BLaER1 (cell line): ENCODE measurements at regions not wholly inside any gene's neighbourhood (a gene's known extent, or its start where the extent isn't known, plus 50 kb on each side); places are given as distances from the start of the nearest gene placed in this dataset.

Source experiments
- H3K27ac ChIP-seq: shearing (Covaris generic); formaldehyde crosslinking; 2 replicates; pipeline ENCODE4 v1.8.1; 2022
- H3K27me3 ChIP-seq: shearing (Covaris generic); formaldehyde crosslinking; 2 replicates; pipeline ENCODE4 v1.8.1; 2022
- H3K36me3 ChIP-seq: shearing (Covaris generic); formaldehyde crosslinking; 2 replicates; pipeline ENCODE4 v1.8.1; 2022
- H3K4me1 ChIP-seq: shearing (Covaris generic); formaldehyde crosslinking; 2 replicates; pipeline ENCODE4 v1.8.1; 2022
- H3K4me2 ChIP-seq: shearing (Covaris generic); formaldehyde crosslinking; 2 replicates; pipeline ENCODE4 v1.8.1; 2022
- H3K4me3 ChIP-seq: shearing (Covaris generic); formaldehyde crosslinking; 2 replicates; pipeline ENCODE4 v1.8.1; 2022
- H3K9ac ChIP-seq: shearing (Covaris generic); formaldehyde crosslinking; 2 replicates; pipeline ENCODE4 v1.8.1; 2022
- H3K9me3 ChIP-seq: shearing (Covaris generic); formaldehyde crosslinking; 2 replicates; pipeline ENCODE4 v1.8.1; 2022
- H4K20me1 ChIP-seq: shearing (Covaris generic); formaldehyde crosslinking; 2 replicates; pipeline ENCODE4 v1.8.1; 2022
- Cebpa-rat ChIP-seq: shearing (Covaris generic); IDR thresholded peaks from 2 replicates; pipeline ENCODE4 v1.8.1; 2022

- H4K20me1 ChIP-seq: no peaks in the 10 kb centered on the region
- H3K9me3 ChIP-seq: no peaks in the 10 kb centered on the region
- TF ChIP-seq Cebpa-rat: no peak
- H3K4me2 ChIP-seq: no peak overlapping the region
- H3K36me3 ChIP-seq: no peaks in the 10 kb centered on the region
- H3K4me1 ChIP-seq: no peaks in the 10 kb centered on the region
- H3K9ac ChIP-seq: no peak overlapping the region
- no peaks in the 10 kb centered on the region for H3K27me3 ChIP-seq
- H3K27ac ChIP-seq: no peak overlapping the region
- H3K4me3 ChIP-seq: no peak overlapping the region
These were observed 175.5 kb upstream of the RORA start for GRCh38 chr15:61404567-61404966.

- H3K4me3 ChIP-seq: no peak overlapping the region
- TF ChIP-seq Cebpa-rat: no peak
- H3K9me3 ChIP-seq: no peaks in the 10 kb centered on the region
- no peak overlapping the region for H3K4me2 ChIP-seq
- no peaks in the 10 kb centered on the region for H3K4me1 ChIP-seq
- H3K36me3 ChIP-seq: no peaks in the 10 kb centered on the region
- no peak overlapping the region for H3K27ac ChIP-seq
- H4K20me1 ChIP-seq: no peaks in the 10 kb centered on the region
- no peaks in the 10 kb centered on the region for H3K27me3 ChIP-seq
- H3K9ac ChIP-seq: no peak overlapping the region
These were observed 174.8 kb upstream of the RORA start for GRCh38 chr15:61403884-61404283.

- Histone ChIP-seq H4K20me1 (no peaks in the 10 kb centered on the region), H3K36me3 (no peaks in the 10 kb centered on the region), H3K27me3 (no peaks in the 10 kb centered on the region), H3K9me3 (no peaks in the 10 kb centered on the region), H3K27ac (no peak overlapping the region), H3K4me3 (no peak overlapping the region), H3K4me1 (no peaks in the 10 kb centered on the region), H3K9ac (no peak overlapping the region), H3K4me2 (no peak overlapping the region)
- TF ChIP-seq Cebpa-rat: no peak
These were observed 173.0 kb upstream of the RORA start for GRCh38 chr15:61401903-61402698.

- no peaks in the 10 kb centered on the region for H3K36me3 ChIP-seq
- H3K4me3 ChIP-seq: no peak overlapping the region
- no peaks in the 10 kb centered on the region for H3K27me3 ChIP-seq
- no peaks in the 10 kb centered on the region for H4K20me1 ChIP-seq
- no peak overlapping the region for H3K9ac ChIP-seq
- no peaks in the 10 kb centered on the region for H3K4me1 ChIP-seq
- no peak overlapping the region for H3K4me2 ChIP-seq
- TF ChIP-seq Cebpa-rat: no peak
- no peak overlapping the region for H3K27ac ChIP-seq
- H3K9me3 ChIP-seq: no peaks in the 10 kb centered on the region
These were observed 169.2 kb upstream of the RORA start for GRCh38 chr15:61398310-61398709.

GRCh38 chr15:61396235-61396919 lies 167.3 kb upstream of the RORA start:
- H3K27me3 ChIP-seq: no peaks in the 10 kb centered on the region
- H3K9ac ChIP-seq: no peak overlapping the region

GRCh38 chr15:61393949-61394348 lies 164.8 kb upstream of the RORA start:
- no peaks in the 10 kb centered on the region for H3K9me3 ChIP-seq
- H3K9ac ChIP-seq: no peak overlapping the region
- no peaks in the 10 kb centered on the region for H4K20me1 ChIP-seq
- H3K27me3 ChIP-seq: no peaks in the 10 kb centered on the region
- H3K4me3 ChIP-seq: no peak overlapping the region
- no peak overlapping the region for H3K27ac ChIP-seq
- no peak for TF ChIP-seq Cebpa-rat
- no peaks in the 10 kb centered on the region for H3K36me3 ChIP-seq
- no peaks in the 10 kb centered on the region for H3K4me1 ChIP-seq
- H3K4me2 ChIP-seq: 0 out of 2 replicates have a peak overlapping the region, but pooled peaks have one; percentile 5

More at GRCh38 chr15:61396235-61396919, 167.3 kb upstream of the RORA start:
- Histone ChIP-seq H3K36me3 (no peaks in the 10 kb centered on the region), H3K4me3 (no peak overlapping the region), H4K20me1 (no peaks in the 10 kb centered on the region), H3K27ac (no peak overlapping the region), H3K4me1 (no peaks in the 10 kb centered on the region), H3K4me2 (no peak overlapping the region), H3K9me3 (no peaks in the 10 kb centered on the region)
- no peak for TF ChIP-seq Cebpa-rat

GRCh38 chr15:61393524-61393923 lies 164.4 kb upstream of the RORA start:
- Histone ChIP-seq H3K27me3 (no peaks in the 10 kb centered on the region), H3K9ac (no peak overlapping the region), H3K4me3 (no peak overlapping the region), H3K27ac (no peak overlapping the region), H4K20me1 (no peaks in the 10 kb centered on the region), H3K9me3 (no peaks in the 10 kb centered on the region), H3K4me2 (no peak overlapping the region), H3K4me1 (no peaks in the 10 kb centered on the region), H3K36me3 (no peaks in the 10 kb centered on the region)
- TF ChIP-seq Cebpa-rat: no peak

- H3K27ac ChIP-seq: no peak overlapping the region
- no peak overlapping the region for H3K4me3 ChIP-seq
- no peaks in the 10 kb centered on the region for H4K20me1 ChIP-seq
- no peak overlapping the region for H3K4me2 ChIP-seq
- H3K27me3 ChIP-seq: no peaks in the 10 kb centered on the region
- H3K9ac ChIP-seq: no peak overlapping the region
- no peak for TF ChIP-seq Cebpa-rat
- no peaks in the 10 kb centered on the region for H3K9me3 ChIP-seq
- no peaks in the 10 kb centered on the region for H3K4me1 ChIP-seq
- H3K36me3 ChIP-seq: no peaks in the 10 kb centered on the region
These were observed 161.0 kb upstream of the RORA start for GRCh38 chr15:61390138-61390537.

- Histone ChIP-seq H3K9me3 (no peaks in the 10 kb centered on the region), H3K9ac (no peak overlapping the region), H3K27ac (no peak overlapping the region), H4K20me1 (no peaks in the 10 kb centered on the region), H3K27me3 (no peaks in the 10 kb centered on the region), H3K36me3 (no peaks in the 10 kb centered on the region), H3K4me1 (no peaks in the 10 kb centered on the region), H3K4me3 (no peak overlapping the region), H3K4me2 (no peak overlapping the region)
- TF ChIP-seq Cebpa-rat: no peak
These were observed 160.4 kb upstream of the RORA start for GRCh38 chr15:61389334-61390028.

- H3K36me3 ChIP-seq: no peaks in the 10 kb centered on the region
These were observed 158.6 kb upstream of the RORA start for GRCh38 chr15:61387675-61388074.

More at GRCh38 chr15:61387675-61388074, 158.6 kb upstream of the RORA start:
- no peak overlapping the region for H3K4me2 ChIP-seq
- no peak for TF ChIP-seq Cebpa-rat
- H3K27ac ChIP-seq: no peak overlapping the region
- H3K4me3 ChIP-seq: no peak overlapping the region
- no peaks in the 10 kb centered on the region for H3K9me3 ChIP-seq
- no peaks in the 10 kb centered on the region for H4K20me1 ChIP-seq
- no peaks in the 10 kb centered on the region for H3K27me3 ChIP-seq
- no peak overlapping the region for H3K9ac ChIP-seq
- H3K4me1 ChIP-seq: no peaks in the 10 kb centered on the region
